MM.1S (cell line): ENCODE measurements at regions not wholly inside any gene's neighbourhood (a gene's known extent, or its start where the extent isn't known, plus 50 kb on each side); places are given as distances from the start of the nearest gene placed in this dataset.

Source experiments
- CTCF ChIP-seq: fragments of 300-600 bp; sonication (generic); IDR thresholded peaks from 2 replicates; pipeline ENCODE4 v1.5.1; 2016; ENCODE audit warnings: antibody characterized with exemption, low read length, mixed read lengths
- EZH2 ChIP-seq: fragments of 300-600 bp; sonication (generic); optimal IDR thresholded peaks from 2 replicates; pipeline ENCODE3; 2017; ENCODE audit warnings: low read depth, mild to moderate bottlenecking, antibody characterized with exemption, low read length, mixed read lengths
- EZH2phosphoT487 ChIP-seq: fragments of 300-600 bp; sonication (generic); IDR thresholded peaks from 2 replicates; pipeline ENCODE4 v1.6.1; 2018; ENCODE audit warnings: antibody characterized with exemption, low read length

DNA sequence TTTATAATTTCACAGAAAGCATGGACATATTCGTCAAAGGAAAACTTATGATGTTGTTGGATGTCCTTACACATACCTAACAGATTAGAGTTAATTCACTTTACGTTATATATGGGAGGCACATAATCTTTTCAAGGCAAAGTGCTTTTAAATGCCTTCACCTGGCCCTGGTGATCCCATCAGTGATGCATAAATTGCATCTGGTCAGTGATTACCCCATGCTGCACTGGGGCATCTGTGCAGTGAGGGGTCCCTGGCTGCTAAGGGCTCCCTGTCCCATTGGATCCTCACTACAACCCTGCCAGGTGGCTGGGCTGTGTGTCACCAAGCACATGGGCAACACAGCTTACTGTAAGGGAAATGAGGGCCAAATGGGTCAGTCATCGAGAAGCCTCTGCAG lies 441.1 kb downstream of the RPS24 start:
- TF ChIP-seq CTCF (no peak), EZH2phosphoT487 (no peak), EZH2 (no peak)
